HEK293 (cell line): ENCODE measurements at regions not wholly inside any gene's neighbourhood (a gene's known extent, or its start where the extent isn't known, plus 50 kb on each side); places are given as distances from the start of the nearest gene placed in this dataset.

Experiments used
- CTCF ChIA-PET: fragments of 350-600 bp; formaldehyde crosslinking; extraction: SDS; loops from one replicate; lab custom pipeline; 2021; ENCODE audit warnings: antibody characterized with exemption; lab: Yijun Ruan, JAX
- POLR2A ChIA-PET: fragments of 300-600 bp; formaldehyde crosslinking; extraction: SDS; loops from one replicate; lab custom pipeline; 2020; ENCODE audit warnings: antibody characterized with exemption, inconsistent platforms; lab: Yijun Ruan, JAX
- H3K27ac ChIP-seq: fragments of 200-500 bp; sonication (Bioruptor generic); 2 replicates; pipeline ENCODE4 v1.5.1; 2014; ENCODE audit warnings: low read depth, low read length, control low read depth, inconsistent platforms; ENCODE audit errors: extremely low read depth
- H3K36me3 ChIP-seq, 2 experiments: fragments of 200-500 bp in 1 of 2; sonication (Bioruptor generic) in 1 of 2; 1 replicate in 1 of 2; 2 replicates in 1 of 2; pipeline ENCODE4 v1.5.1; 2014 to 2017; ENCODE audit warnings: inconsistent platforms in 2 of 2, low read length in 2 of 2; ENCODE audit not compliant: control insufficient read depth in 2 of 2, insufficient read depth in 1 of 2
- H3K4me1 ChIP-seq: fragments of 200-500 bp; sonication (Bioruptor generic); 2 replicates; pipeline ENCODE4 v1.5.1; 2014; ENCODE audit warnings: mild to moderate bottlenecking, low read length, inconsistent platforms; ENCODE audit not compliant: control insufficient read depth, insufficient read depth
- H3K4me3 ChIP-seq: 2 replicates; pipeline ENCODE4 v1.5.1; 2011; ENCODE audit warnings: low read depth, mild to moderate bottlenecking, control low read depth, low read length, moderate library complexity
- H3K9me3 ChIP-seq: fragments of 200-500 bp; sonication (Bioruptor generic); 2 replicates; pipeline ENCODE4 v1.5.1; 2014; ENCODE audit warnings: low read depth, low read length, inconsistent platforms; ENCODE audit not compliant: control insufficient read depth, insufficient read depth
- KLF10 ChIP-seq: fragments of 450-650 bp; IDR thresholded peaks from 2 replicates; pipeline ENCODE4 v1.5.1; 2018; ENCODE audit warnings: missing biosample characterization, mild to moderate bottlenecking, missing genetic modification characterization
- PBX3 ChIP-seq: sonication (generic); formaldehyde crosslinking; IDR thresholded peaks from 2 replicates; pipeline ENCODE4 v1.8.1; 2022; ENCODE audit warnings: mild to moderate bottlenecking, moderate library complexity, missing genetic modification reagents
- PRDM4 ChIP-seq: fragments of 450-650 bp; formaldehyde crosslinking; IDR thresholded peaks from 2 replicates; pipeline ENCODE4 v1.5.1; 2017; ENCODE audit warnings: missing biosample characterization, missing genetic modification characterization
- RBAK ChIP-seq: fragments of 450-650 bp; formaldehyde crosslinking; IDR thresholded peaks from 2 replicates; pipeline ENCODE4 v1.5.1; 2016; ENCODE audit warnings: missing biosample characterization, missing genetic modification characterization
- REPIN1 ChIP-seq: fragments of 450-650 bp; formaldehyde crosslinking; IDR thresholded peaks from 2 replicates; pipeline ENCODE4 v1.5.1; 2017; ENCODE audit warnings: missing biosample characterization, missing genetic modification characterization, low read depth
- ZBTB11 ChIP-seq: fragments of 450-650 bp; formaldehyde crosslinking; conservative IDR thresholded peaks from 2 replicates; pipeline ENCODE4 v1.5.1; 2016; ENCODE audit warnings: low read depth, missing biosample characterization, missing genetic modification characterization
- ZBTB20 ChIP-seq: fragments of 450-650 bp; formaldehyde crosslinking; IDR thresholded peaks from 2 replicates; pipeline ENCODE4 v1.5.1; 2016; ENCODE audit warnings: missing biosample characterization, missing genetic modification characterization
- ZNF133 ChIP-seq: fragments of 450-650 bp; formaldehyde crosslinking; IDR thresholded peaks from 2 replicates; pipeline ENCODE4 v1.5.1; 2016; ENCODE audit warnings: missing biosample characterization, missing genetic modification characterization
- ZNF184 ChIP-seq: fragments of 450-650 bp; IDR thresholded peaks from 2 replicates; pipeline ENCODE4 v1.5.1; 2018; ENCODE audit warnings: missing biosample characterization, mild to moderate bottlenecking, missing genetic modification characterization
- ZNF211 ChIP-seq: fragments of 450-650 bp; formaldehyde crosslinking; IDR thresholded peaks from 2 replicates; pipeline ENCODE4 v1.5.1; 2016; ENCODE audit warnings: low read depth, missing biosample characterization, missing genetic modification characterization
- ZNF335 ChIP-seq: fragments of 450-650 bp; formaldehyde crosslinking; conservative IDR thresholded peaks from 2 replicates; pipeline ENCODE4 v1.5.1; 2016; ENCODE audit warnings: missing biosample characterization, missing genetic modification characterization
- ZNF510 ChIP-seq: fragments of 450-650 bp; formaldehyde crosslinking; IDR thresholded peaks from 2 replicates; pipeline ENCODE4 v1.5.1; 2018; ENCODE audit warnings: mild to moderate bottlenecking, missing genetic modification characterization, missing biosample characterization; ENCODE audit not compliant: insufficient replicate concordance
- ZNF518A ChIP-seq: fragments of 450-650 bp; formaldehyde crosslinking; conservative IDR thresholded peaks from 2 replicates; pipeline ENCODE4 v1.5.1; 2016; ENCODE audit warnings: low read depth, missing biosample characterization, missing genetic modification characterization
- ZNF548 ChIP-seq: fragments of 450-650 bp; formaldehyde crosslinking; IDR thresholded peaks from 2 replicates; pipeline ENCODE4 v1.5.1; 2016; ENCODE audit warnings: missing biosample characterization, missing genetic modification characterization
- ZNF600 ChIP-seq: fragments of 450-650 bp; formaldehyde crosslinking; IDR thresholded peaks from 2 replicates; pipeline ENCODE4 v1.5.1; 2016; ENCODE audit warnings: missing biosample characterization, missing genetic modification characterization
- ZNF654 ChIP-seq: fragments of 450-650 bp; formaldehyde crosslinking; IDR thresholded peaks from 2 replicates; pipeline ENCODE4 v1.5.1; 2016; ENCODE audit warnings: low read depth, missing biosample characterization, missing genetic modification characterization
- ZNF791 ChIP-seq: fragments of 450-650 bp; formaldehyde crosslinking; IDR thresholded peaks from 2 replicates; pipeline ENCODE4 v1.5.1; 2016; ENCODE audit warnings: missing biosample characterization, missing genetic modification characterization
- ZNF792 ChIP-seq: fragments of 450-650 bp; formaldehyde crosslinking; IDR thresholded peaks from 2 replicates; pipeline ENCODE4 v1.5.1; 2016; ENCODE audit warnings: missing biosample characterization, missing genetic modification characterization
- ZSCAN4 ChIP-seq: fragments of 450-650 bp; formaldehyde crosslinking; IDR thresholded peaks from 2 replicates; pipeline ENCODE4 v1.5.1; 2017; ENCODE audit warnings: missing biosample characterization, missing genetic modification characterization
- TF ChIP-seq, protein P1 (sequence below): fragments of 450-650 bp; formaldehyde crosslinking; IDR thresholded peaks from 2 replicates; pipeline ENCODE4 v1.5.1; 2016; ENCODE audit warnings: missing biosample characterization, missing genetic modification characterization

DNA sequence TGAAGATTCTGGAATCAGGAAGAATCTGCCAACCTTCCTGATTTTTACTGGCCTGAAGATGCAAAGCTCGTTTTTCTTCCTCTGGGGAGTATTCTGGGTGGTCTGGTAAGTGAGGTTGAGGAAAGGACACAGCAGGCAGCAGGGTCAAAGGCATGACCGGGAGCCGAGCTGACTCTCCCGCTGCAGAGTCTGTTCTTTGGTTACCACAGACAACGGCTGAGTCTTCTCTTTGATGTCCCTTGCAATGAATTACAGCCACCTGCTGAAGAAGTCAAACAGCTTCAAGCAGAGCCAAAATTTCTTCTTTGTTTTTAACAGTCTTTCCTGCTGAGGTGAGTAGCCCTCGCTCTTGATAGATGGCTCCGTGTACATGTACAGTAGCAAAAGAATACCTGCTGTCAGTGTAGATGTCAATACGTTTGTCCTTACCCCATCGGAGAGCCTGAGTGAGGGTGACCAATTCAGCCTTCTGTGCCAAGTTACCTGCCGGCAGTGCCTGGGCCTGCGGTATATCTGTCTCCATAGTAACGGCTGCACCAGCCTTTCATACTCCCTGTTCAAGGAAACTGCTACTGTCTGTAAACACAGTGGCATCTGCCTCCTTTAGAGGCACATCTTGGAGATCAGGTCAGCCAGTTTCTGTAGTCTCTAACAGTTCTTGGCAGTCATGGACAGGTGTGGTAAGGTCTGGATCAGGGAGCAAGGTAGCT lies 76.4 kb downstream of the PRR15 start (continued):
- TF ChIP-seq RBAK = no peak
- TF ChIP-seq ZBTB11 = no peak
- TF ChIP-seq, all 188 proteins: peak for 0

GRCh38 chr7:29641651-29642050 lies 78.0 kb downstream of the PRR15 start:
- Histone ChIP-seq H3K4me3 (no peak overlapping the region), H3K27ac (no peak overlapping the region), H3K36me3 (no peaks in the 10 kb centered on the region), H3K9me3 (no peaks in the 10 kb centered on the region), H3K4me1 (no peaks in the 10 kb centered on the region)
- POLR2A ChIA-PET = no interaction called here
- CTCF ChIA-PET = no interaction called here
- TF ChIP-seq KLF10 = no peak
- no peak for TF ChIP-seq REPIN1
- TF ChIP-seq ZNF791 = no peak
- TF ChIP-seq ZNF792 (tag by site-specific recombination) = no peak
- TF ChIP-seq ZNF184 (tag by site-specific recombination) = no peak
- no peak for TF ChIP-seq ZNF548
- TF ChIP-seq PBX3 = no peak
- no peak for TF ChIP-seq ZNF211
- TF ChIP-seq ZNF510 (tag by site-specific recombination) = no peak
- TF ChIP-seq, protein P1, sequence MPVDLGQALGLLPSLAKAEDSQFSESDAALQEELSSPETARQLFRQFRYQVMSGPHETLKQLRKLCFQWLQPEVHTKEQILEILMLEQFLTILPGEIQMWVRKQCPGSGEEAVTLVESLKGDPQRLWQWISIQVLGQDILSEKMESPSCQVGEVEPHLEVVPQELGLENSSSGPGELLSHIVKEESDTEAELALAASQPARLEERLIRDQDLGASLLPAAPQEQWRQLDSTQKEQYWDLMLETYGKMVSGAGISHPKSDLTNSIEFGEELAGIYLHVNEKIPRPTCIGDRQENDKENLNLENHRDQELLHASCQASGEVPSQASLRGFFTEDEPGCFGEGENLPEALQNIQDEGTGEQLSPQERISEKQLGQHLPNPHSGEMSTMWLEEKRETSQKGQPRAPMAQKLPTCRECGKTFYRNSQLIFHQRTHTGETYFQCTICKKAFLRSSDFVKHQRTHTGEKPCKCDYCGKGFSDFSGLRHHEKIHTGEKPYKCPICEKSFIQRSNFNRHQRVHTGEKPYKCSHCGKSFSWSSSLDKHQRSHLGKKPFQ (tag by site-specific recombination) = no peak
- TF ChIP-seq ZSCAN4 (tag by site-specific recombination) = no peak
- TF ChIP-seq ZNF518A (tag by site-specific recombination) = no peak
- TF ChIP-seq PRDM4 (tag by site-specific recombination) = no peak
- TF ChIP-seq ZNF600 (tag by site-specific recombination) = no peak
- TF ChIP-seq ZNF654 (tag by site-specific recombination) = no peak
- TF ChIP-seq ZNF133 (tag by site-specific recombination) = no peak
- no peak for TF ChIP-seq ZBTB20
- no peak for TF ChIP-seq ZNF335 (tag by site-specific recombination)
